ENCODE measurements at regions not wholly inside any gene's neighbourhood (a gene's known extent, or its start where the extent isn't known, plus 50 kb on each side); places are given as distances from the start of the nearest gene placed in this dataset.

DNA sequence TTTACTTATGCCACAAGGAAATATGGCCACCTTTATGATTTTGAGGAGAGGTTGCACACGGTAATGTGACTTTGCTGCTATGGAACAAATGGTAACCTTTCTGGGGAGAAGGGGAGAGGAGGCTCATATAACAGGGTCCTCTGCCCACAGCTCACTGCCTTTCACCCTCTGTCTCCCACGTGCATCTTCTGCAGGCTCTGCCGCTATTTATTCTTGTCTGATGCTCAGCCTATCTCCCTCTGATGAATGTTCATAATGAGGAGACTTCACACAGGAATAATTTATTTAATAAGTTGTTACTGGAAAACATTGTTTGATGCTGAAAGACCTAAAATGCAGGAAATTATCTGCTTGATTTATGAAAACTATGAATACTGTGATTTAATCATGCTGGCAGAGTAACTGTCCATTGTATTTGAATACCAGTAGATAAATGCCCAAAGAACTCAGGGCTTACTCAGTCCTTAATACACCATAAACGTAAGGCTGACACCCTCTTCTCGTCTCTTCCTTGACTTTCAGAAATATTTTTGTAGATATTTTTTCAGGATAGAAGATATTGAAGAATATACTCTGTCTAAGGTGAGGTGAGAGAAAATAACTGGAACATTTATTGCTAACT, 721.1 kb downstream of the QKI start:
- Mint-ChIP-seq H3K27ac (no peak overlapping the region), H3K36me3 (ENCODE audit: low read depth) (no peaks in the 10 kb centered on the region)
- intact Hi-C loops (cut with micrococcal nuclease), result no loop called here

GRCh38 chr6:164133095-164133494, 718.6 kb downstream of the QKI start:
- Mint-ChIP-seq H3K36me3 (ENCODE audit: low read depth) (no peaks in the 10 kb centered on the region), H3K9me3 (peaks cover 3% of the 10 kb centered on the region), H3K27me3 (ENCODE audit: low read depth) (no peaks in the 10 kb centered on the region), H3K4me3 (ENCODE audit: low read depth) (no peak overlapping the region), H3K27ac (no peak overlapping the region), H3K4me1 (ENCODE audit: low read depth) (no peaks in the 10 kb centered on the region)
- intact Hi-C loops (cut with micrococcal nuclease), result no loop called here
- no peak for DNase-seq (ENCODE audit: low spot score)

More for the DNA sequence above, 721.1 kb downstream of the QKI start:
- H3K4me3 Mint-ChIP-seq (ENCODE audit: low read depth), result no peak overlapping the region
- H3K9me3 Mint-ChIP-seq, result peaks cover 3% of the 10 kb centered on the region
- no peaks in the 10 kb centered on the region for H3K27me3 Mint-ChIP-seq (ENCODE audit: low read depth)
- no peaks in the 10 kb centered on the region for H3K4me1 Mint-ChIP-seq (ENCODE audit: low read depth)
- no peak for DNase-seq (ENCODE audit: low spot score)

- Mint-ChIP-seq H3K4me3 (ENCODE audit: low read depth) (no peak overlapping the region), H3K4me1 (ENCODE audit: low read depth) (no peaks in the 10 kb centered on the region), H3K9me3 (peaks cover 3% of the 10 kb centered on the region), H3K27me3 (ENCODE audit: low read depth) (no peaks in the 10 kb centered on the region), H3K27ac (no peak overlapping the region), H3K36me3 (ENCODE audit: low read depth) (no peaks in the 10 kb centered on the region)
- intact Hi-C loops (cut with micrococcal nuclease), result no loop called here
- no peak for DNase-seq (ENCODE audit: low spot score)
These were observed 716.1 kb downstream of the QKI start for GRCh38 chr6:164130585-164130984.

DNA sequence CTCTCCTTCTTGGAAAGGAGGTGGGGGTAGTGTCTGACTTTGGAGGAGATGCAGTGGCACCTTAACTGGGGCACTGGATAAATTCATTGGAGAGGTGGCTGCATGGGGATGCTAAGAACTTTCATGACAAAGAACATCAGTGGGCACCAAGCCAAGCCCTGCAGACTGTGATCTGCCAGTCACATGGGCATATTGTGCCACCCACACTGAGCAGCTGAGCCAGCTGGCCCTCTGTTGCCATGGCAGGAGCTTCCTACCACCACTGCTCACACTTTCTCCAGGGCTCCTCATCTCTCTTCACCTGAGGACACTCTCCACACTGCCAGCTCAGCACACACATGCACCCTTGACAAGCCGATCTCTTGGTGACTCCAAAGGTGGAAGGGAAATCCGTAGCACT, 715.6 kb downstream of the QKI start:
- intact Hi-C loops (cut with micrococcal nuclease), result no loop called here
- H3K27ac Mint-ChIP-seq, result no peak overlapping the region
- H3K4me1 Mint-ChIP-seq (ENCODE audit: low read depth), result no peaks in the 10 kb centered on the region
- DNase-seq (ENCODE audit: low spot score), result no peak
- H3K9me3 Mint-ChIP-seq, result peaks cover 3% of the 10 kb centered on the region
- no peaks in the 10 kb centered on the region for H3K36me3 Mint-ChIP-seq (ENCODE audit: low read depth)
- no peaks in the 10 kb centered on the region for H3K27me3 Mint-ChIP-seq (ENCODE audit: low read depth)
- H3K4me3 Mint-ChIP-seq (ENCODE audit: low read depth), result no peak overlapping the region

DNA sequence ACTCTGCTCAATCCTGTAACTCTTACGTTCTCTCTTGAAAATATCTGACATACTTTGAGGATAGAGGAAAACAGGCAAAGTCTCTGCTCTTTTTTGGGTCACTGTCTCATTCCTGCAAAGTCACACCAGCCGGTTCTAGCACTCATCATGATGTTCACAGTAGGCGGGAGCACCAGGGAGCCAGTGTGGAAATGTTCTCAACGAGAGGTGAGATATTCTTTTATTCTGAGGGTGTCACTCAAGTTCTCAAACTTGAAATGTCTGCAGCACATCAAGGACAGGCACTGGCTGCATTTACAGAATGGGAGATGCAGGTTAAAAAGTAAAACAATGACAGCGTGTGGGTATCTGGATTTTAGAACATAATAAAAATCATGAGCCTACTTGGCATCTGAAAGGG, 714.7 kb downstream of the QKI start:
- H3K9me3 Mint-ChIP-seq, result no peaks in the 10 kb centered on the region
- H3K4me3 Mint-ChIP-seq (ENCODE audit: low read depth), result no peak overlapping the region
- intact Hi-C loops (cut with micrococcal nuclease), result no loop called here
- H3K27me3 Mint-ChIP-seq (ENCODE audit: low read depth), result no peaks in the 10 kb centered on the region
- no peaks in the 10 kb centered on the region for H3K36me3 Mint-ChIP-seq (ENCODE audit: low read depth)
- H3K27ac Mint-ChIP-seq, result no peak overlapping the region
- no peak for DNase-seq (ENCODE audit: low spot score)
- no peaks in the 10 kb centered on the region for H3K4me1 Mint-ChIP-seq (ENCODE audit: low read depth)

GRCh38 chr6:164128101-164128500, 713.6 kb downstream of the QKI start:
- H3K4me1 Mint-ChIP-seq (ENCODE audit: low read depth), result no peaks in the 10 kb centered on the region
- no peak overlapping the region for H3K27ac Mint-ChIP-seq
- H3K4me3 Mint-ChIP-seq (ENCODE audit: low read depth), result no peak overlapping the region
- no peaks in the 10 kb centered on the region for H3K9me3 Mint-ChIP-seq
- DNase-seq (ENCODE audit: low spot score), result no peak
- no peaks in the 10 kb centered on the region for H3K36me3 Mint-ChIP-seq (ENCODE audit: low read depth)
- no peaks in the 10 kb centered on the region for H3K27me3 Mint-ChIP-seq (ENCODE audit: low read depth)
- intact Hi-C loops (cut with micrococcal nuclease), result no loop called here

DNA sequence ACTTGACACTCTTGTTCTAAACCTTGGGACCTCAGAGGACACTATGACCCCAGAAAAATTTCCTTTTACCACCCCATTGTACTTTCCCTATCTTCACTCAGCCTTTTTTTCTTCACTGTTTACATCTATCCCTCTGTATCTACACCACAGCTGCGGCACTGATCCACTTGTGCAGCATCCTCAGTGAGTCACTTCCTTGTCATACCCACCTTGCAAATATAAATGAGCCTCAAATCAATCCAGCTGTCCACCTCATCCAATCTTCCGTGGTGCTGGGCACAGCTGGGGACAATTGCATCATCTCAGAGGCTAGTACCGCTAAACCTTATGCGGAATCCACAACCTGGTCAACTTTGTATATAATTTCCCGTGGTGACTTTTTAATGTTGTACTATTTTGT, 710.5 kb downstream of the QKI start:
- Mint-ChIP-seq H3K36me3 (ENCODE audit: low read depth) (no peaks in the 10 kb centered on the region), H3K9me3 (no peaks in the 10 kb centered on the region), H3K27ac (no peak overlapping the region), H3K27me3 (ENCODE audit: low read depth) (no peaks in the 10 kb centered on the region), H3K4me3 (ENCODE audit: low read depth) (no peak overlapping the region), H3K4me1 (ENCODE audit: low read depth) (no peaks in the 10 kb centered on the region)
- intact Hi-C loops (cut with micrococcal nuclease), result no loop called here
- DNase-seq (ENCODE audit: low spot score), result no peak

DNA sequence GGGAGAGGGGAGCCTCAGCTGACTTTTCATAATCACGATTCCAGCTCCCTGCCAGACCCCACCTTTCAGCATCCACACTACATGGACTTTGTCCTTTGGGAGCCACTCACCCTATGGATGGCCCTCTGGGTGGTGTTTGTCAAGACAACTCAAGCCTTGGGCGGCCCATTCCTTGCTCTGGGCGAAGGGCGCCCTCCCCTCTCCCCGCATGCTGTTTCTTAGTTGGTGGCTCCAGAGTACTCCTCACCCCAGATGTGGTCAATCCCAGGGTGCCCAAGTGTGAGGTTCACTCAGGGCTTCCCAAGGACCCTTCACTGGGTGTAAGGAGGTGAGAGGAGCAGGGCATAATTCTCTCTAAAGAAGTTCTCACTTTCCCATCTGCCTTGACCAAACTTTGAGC, 710.0 kb downstream of the QKI start:
- Mint-ChIP-seq H3K27me3 (ENCODE audit: low read depth) (no peaks in the 10 kb centered on the region), H3K36me3 (ENCODE audit: low read depth) (no peaks in the 10 kb centered on the region), H3K9me3 (no peaks in the 10 kb centered on the region), H3K27ac (no peak overlapping the region), H3K4me1 (ENCODE audit: low read depth) (no peaks in the 10 kb centered on the region), H3K4me3 (ENCODE audit: low read depth) (no peak overlapping the region)
- intact Hi-C loops (cut with micrococcal nuclease), result no loop called here
- DNase-seq (ENCODE audit: low spot score), result no peak

DNA sequence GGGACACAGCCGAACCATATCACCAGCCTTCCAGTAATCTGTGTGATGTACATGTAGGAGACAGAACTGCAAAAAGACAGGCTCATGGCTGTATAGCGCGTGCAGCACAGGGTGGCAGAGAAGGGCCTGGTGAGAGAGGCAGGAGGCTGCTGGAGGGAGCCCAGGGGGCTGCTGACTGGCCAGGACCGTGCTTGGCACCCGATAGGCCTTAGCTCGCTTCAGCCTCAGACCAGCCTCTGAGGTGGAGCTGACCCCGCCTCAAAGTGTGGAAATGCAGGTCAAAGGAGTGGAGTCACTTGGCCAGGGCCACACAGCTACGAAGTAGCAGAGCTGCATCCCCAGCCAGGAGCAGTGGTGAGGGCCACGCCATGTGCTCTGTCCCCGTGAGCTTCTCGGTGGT, 707.6 kb downstream of the QKI start:
- no peaks in the 10 kb centered on the region for H3K4me1 Mint-ChIP-seq (ENCODE audit: low read depth)
- no peak for DNase-seq (ENCODE audit: low spot score)
- H3K27me3 Mint-ChIP-seq (ENCODE audit: low read depth), result no peaks in the 10 kb centered on the region
- intact Hi-C loops (cut with micrococcal nuclease), result no loop called here
- no peak overlapping the region for H3K27ac Mint-ChIP-seq
- H3K4me3 Mint-ChIP-seq (ENCODE audit: low read depth), result no peak overlapping the region
- no peaks in the 10 kb centered on the region for H3K9me3 Mint-ChIP-seq
- no peaks in the 10 kb centered on the region for H3K36me3 Mint-ChIP-seq (ENCODE audit: low read depth)

DNA sequence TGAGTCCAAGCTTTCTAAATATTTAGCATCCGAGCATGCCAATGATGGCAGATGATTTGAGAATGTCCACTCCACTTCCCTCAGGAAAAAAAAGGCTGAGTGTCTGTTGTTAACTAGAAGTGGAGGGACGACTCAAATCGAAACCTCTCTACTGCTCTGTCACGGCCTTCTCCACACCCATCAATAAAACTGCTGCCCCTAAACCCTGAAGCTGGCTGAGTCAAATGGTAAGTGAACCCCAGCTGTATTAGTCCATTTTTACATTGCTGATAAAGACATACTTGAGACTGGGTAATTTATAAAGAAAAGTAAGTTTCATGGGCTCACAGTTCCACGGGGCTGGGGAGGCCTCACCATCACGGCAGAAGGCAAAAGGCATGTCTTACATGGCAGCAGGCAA, 707.0 kb downstream of the QKI start:
- Mint-ChIP-seq H3K27me3 (ENCODE audit: low read depth) (no peaks in the 10 kb centered on the region), H3K27ac (no peak overlapping the region), H3K36me3 (ENCODE audit: low read depth) (no peaks in the 10 kb centered on the region), H3K4me1 (ENCODE audit: low read depth) (no peaks in the 10 kb centered on the region), H3K9me3 (no peaks in the 10 kb centered on the region), H3K4me3 (ENCODE audit: low read depth) (no peak overlapping the region)
- intact Hi-C loops (cut with micrococcal nuclease), result no loop called here
- DNase-seq (ENCODE audit: low spot score), result no peak

- no peaks in the 10 kb centered on the region for H3K4me1 Mint-ChIP-seq (ENCODE audit: low read depth)
- H3K36me3 Mint-ChIP-seq (ENCODE audit: low read depth), result no peaks in the 10 kb centered on the region
- no peaks in the 10 kb centered on the region for H3K9me3 Mint-ChIP-seq
- no peak overlapping the region for H3K4me3 Mint-ChIP-seq (ENCODE audit: low read depth)
- DNase-seq (ENCODE audit: low spot score), result no peak
- no peak overlapping the region for H3K27ac Mint-ChIP-seq
- intact Hi-C loops (cut with micrococcal nuclease), result no loop called here
- no peaks in the 10 kb centered on the region for H3K27me3 Mint-ChIP-seq (ENCODE audit: low read depth)
These were observed 700.1 kb downstream of the QKI start for GRCh38 chr6:164114651-164115050.

GRCh38 chr6:164114051-164114450, 699.5 kb downstream of the QKI start:
- DNase-seq (ENCODE audit: low spot score), result no peak
- Mint-ChIP-seq H3K9me3 (no peaks in the 10 kb centered on the region), H3K27me3 (ENCODE audit: low read depth) (no peaks in the 10 kb centered on the region), H3K4me1 (ENCODE audit: low read depth) (no peaks in the 10 kb centered on the region), H3K4me3 (ENCODE audit: low read depth) (no peak overlapping the region), H3K36me3 (ENCODE audit: low read depth) (no peaks in the 10 kb centered on the region), H3K27ac (no peak overlapping the region)
- intact Hi-C loops (cut with micrococcal nuclease), result no loop called here

GRCh38 chr6:164113637-164114036, 699.1 kb downstream of the QKI start:
- Mint-ChIP-seq H3K27ac (no peak overlapping the region), H3K27me3 (ENCODE audit: low read depth) (no peaks in the 10 kb centered on the region), H3K4me1 (ENCODE audit: low read depth) (no peaks in the 10 kb centered on the region), H3K9me3 (no peaks in the 10 kb centered on the region), H3K36me3 (ENCODE audit: low read depth) (no peaks in the 10 kb centered on the region), H3K4me3 (ENCODE audit: low read depth) (no peak overlapping the region)
- DNase-seq (ENCODE audit: low spot score), result no peak
- intact Hi-C loops (cut with micrococcal nuclease), result no loop called here

DNA sequence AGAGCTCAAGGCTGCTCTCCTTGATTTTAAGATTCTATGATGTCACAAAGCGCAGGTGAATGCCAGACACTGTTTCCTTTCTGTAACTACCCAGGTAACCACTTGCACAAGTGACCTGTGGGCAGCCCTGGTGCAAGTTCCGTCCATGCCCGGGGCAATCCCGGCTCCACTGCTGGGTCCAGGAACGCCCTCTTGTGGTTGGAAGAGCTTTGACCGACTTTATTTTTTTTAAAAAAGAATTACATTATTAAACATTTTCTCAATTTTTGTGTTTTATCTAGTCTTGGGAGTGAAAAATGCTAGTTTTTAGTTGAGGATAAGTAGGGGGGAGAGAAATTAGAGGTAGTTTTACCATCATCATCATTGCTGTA, 695.2 kb downstream of the QKI start:
- H3K9me3 Mint-ChIP-seq, result no peaks in the 10 kb centered on the region
- no peak for DNase-seq (ENCODE audit: low spot score)
- intact Hi-C loops (cut with micrococcal nuclease), result no loop called here

More for the DNA sequence above, 695.2 kb downstream of the QKI start:
- H3K4me1 Mint-ChIP-seq (ENCODE audit: low read depth), result no peaks in the 10 kb centered on the region
- no peaks in the 10 kb centered on the region for H3K36me3 Mint-ChIP-seq (ENCODE audit: low read depth)
- H3K27ac Mint-ChIP-seq, result no peak overlapping the region
- H3K4me3 Mint-ChIP-seq (ENCODE audit: low read depth), result no peak overlapping the region
- no peaks in the 10 kb centered on the region for H3K27me3 Mint-ChIP-seq (ENCODE audit: low read depth)
